ENCODE measurements at regions not wholly inside any gene's neighbourhood (a gene's known extent, or its start where the extent isn't known, plus 50 kb on each side); places are given as distances from the start of the nearest gene placed in this dataset.
"Not testable (repeated sequence)": the region's sequence is repeated elsewhere in the genome, so short reads cannot be mapped to it uniquely, and the experiment has no call there.

DNA sequence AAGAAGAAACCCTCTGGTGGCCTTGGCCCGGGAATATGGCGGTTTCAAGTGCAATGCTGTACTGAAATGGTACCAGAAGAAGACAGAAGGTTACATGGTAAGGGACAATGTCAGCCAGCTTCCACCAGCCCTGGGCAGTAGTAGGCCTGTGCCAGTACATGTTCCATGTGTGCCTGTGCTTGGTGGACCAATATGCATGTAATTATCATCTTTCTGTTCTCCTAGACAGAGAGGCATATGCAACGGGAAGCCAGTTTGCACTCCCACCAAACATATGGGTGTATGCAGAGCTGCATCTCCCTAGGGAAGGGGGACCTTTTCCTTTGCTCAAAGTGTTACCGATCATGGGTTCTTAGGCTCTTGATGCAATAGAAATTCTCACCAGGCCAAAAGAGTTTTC is 80.9 kb upstream of the ADORA2B start:
- not testable (repeated sequence) for DNase-seq

DNA sequence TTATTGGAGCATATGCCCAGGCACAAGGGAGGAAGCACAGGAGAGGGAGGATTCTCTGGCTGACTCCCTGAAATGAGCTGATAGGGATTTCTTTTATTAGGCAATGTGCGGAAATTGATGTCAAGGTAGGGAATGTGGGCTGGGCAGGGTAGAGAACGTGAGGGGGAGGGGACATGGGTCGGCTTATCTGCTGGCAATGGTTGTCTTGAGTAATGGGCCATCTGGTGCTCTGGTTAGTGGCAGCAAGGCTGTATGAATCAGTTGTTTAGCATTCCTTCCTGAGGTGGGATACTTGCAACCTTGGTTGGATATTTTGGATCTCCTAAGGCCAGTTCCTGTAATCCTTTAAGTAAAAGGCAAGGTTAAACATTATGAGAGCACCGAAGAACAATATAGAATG is 80.5 kb upstream of the ADORA2B start:
- DNase-seq = not testable (repeated sequence)

DNA sequence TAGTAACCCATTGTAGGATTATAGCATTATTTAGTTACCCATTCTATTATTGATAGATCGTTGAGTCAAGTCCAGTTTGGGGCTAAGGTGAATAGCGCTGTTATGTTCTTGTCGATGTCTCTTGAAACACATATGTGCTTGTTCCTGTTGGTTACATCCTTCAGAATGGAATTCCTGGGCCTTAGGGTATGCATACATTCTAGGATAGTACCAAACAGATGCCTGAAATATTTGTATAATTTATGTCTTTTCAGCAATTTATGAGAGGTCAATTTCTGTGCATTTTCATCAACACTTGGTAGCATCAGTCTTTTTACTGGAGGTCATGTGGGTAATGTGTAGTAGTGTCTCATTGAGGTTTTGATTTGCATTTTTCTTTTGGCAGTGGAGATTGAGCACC is 78.9 kb upstream of the ADORA2B start:
- DNase-seq = not testable (repeated sequence)

DNA sequence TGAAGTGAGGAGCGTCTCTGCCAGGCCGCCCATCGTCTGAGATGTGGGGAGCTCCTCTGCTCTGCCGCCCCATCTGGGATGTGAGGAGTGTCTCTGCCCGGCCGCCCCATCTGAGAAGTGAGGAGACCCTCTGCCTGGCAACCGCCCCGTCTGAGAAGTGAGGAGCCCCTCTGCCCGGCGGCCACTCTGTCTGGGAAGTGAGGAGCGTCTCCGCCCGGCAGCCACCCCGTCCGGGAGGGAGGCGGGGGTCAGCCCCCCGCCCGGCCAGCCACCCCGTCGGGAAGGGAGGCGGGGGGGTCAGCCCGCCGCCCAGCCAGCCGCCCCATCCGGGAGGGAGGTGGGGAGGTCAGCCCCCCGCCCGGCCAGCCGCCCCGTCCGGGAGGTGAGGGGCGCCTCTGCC is 77.6 kb upstream of the ADORA2B start:
- DNase-seq = not testable (repeated sequence)

DNA sequence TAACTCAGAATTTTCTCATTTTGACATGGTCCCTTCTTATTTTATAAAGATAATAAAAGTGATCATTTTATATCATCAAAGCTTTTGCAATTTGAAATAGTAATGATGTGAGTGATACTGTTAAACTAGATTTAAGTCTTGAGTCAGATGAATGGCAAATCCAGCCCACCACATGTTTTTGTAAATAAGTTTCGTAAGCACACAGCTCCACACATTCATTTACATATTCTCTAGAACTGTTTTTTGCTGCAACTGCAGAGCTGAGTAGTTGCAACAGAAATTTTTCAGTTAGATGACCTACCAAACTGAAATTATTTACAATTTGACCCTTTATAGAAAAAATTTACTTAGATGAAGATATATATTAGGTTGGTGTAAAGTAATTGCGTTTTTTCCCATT is 75.1 kb upstream of the ADORA2B start:
- not testable (repeated sequence) for DNase-seq

DNA sequence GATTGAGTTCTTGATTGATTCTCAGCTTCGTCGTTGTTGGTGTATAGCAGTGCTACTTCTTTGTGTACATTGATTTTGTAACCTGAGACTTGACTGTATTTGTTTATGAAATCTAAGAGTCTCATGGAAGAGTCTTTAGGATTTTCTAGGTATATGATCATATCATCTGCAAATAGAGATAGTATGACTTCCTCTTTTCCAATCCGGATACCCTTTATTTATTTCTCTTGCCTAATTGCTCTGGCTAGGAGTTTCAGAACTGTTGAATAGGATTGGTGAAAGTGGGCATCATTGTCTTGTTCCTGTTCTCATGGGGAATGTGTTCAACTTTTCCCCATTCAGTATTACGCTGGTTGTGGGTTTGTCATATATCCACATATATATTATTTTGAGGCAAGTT is 72.3 kb upstream of the ADORA2B start:
- DNase-seq = not testable (repeated sequence)

DNA sequence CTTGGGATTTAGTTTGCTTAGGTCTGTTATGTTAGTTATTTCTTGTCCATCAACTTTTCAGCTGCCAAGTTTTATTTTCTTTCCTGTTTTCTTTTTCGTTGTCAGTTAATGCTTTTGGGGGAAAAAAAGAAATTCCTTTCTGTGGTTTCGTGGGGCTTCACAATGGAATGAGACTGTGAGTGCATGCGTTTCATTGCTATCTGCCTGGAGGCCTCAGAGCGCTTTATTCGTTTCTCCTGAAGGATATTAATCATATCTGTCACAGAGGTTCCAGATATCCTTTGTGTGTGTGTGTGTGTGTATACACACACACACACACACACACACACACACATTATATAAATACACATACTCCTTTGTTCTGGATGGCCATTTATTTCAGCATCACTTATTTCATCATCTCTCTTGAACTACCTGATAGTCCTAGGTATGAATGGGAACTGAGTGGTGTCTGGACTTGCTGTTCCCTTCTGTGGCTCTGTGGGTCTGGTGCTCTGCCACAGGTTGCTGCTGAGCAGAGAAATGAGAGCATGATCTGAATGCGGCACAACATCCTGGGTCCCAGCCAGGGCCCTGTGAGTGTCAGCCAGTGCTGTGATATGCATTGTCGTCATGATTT is 66.9 kb upstream of the ADORA2B start:
- DNase-seq = not testable (repeated sequence)

DNA sequence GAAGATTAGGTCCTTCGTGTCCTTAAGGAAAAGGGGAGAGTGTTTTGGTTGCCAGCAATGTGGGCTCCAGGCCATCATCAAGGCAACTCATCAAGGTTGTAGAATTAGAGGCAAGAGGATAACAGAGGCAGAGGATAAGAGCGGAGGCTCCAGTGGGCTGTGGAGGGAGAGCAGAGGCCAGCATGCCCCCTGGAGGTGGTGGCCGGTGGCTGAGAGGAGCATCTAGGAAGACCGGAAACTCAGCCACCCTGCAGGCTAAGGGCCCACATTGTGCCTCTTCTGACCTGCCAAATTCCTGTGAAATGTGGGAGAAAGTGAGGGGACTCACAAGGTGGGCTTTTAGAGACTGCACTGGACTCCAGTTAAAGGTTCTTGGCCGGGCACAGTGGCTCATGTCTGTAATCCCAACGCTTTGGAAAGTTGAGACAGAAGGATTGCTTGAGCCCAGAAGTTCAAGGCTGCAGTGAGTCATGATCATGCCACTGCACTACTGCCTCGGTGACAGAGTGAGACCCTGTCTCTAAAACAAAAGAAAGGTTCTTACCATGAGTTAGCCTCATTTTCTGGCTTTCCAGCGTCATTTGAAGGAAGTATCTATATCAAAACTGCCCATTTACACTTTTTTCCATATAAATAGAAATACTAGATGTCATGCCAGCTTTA is 62.7 kb upstream of the ADORA2B start:
- no peak for DNase-seq

DNA sequence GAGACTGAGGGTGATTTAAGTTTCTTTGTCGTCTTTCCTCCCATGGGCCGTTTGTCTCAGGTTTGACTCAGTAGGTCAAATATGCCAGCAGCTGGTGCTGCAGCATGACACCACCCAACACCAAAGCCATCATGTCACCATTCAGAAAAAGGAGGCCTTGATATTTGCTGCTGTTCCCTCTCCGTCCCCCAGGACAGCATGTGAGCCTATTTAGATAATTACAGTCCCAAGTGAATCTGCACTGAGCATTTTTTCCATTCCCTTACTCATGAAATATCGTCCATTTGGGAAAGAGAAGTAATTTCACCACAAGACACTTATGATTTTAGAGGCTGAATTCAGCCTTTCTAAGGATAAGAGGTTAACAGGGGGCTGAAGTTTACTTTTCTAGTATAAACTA is 62.2 kb upstream of the ADORA2B start:
- DNase-seq = no peak

DNA sequence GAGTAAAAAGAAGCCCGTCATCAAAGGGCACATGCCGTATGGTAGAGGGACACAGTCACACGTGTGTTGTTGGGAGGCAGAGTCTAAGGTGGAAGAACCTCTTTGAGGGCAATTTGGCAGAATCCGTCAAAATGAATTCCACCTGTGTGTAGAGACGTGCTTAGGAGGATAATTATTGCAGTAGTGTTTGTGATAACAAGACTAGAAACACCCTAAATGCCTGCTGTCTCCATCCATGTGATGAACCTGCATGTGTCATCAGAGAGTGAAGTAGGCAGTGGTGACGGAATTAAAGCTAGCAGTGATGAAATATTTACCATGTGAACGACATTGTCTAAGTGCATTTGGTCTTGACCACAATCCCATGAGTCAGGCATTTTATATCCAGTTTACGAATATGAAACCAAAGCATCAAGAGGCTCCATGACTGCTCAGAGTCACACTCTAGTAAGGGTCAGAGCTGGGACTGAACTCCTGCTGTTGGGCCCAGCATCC is 61.3 kb upstream of the ADORA2B start:
- no peak for DNase-seq

DNA sequence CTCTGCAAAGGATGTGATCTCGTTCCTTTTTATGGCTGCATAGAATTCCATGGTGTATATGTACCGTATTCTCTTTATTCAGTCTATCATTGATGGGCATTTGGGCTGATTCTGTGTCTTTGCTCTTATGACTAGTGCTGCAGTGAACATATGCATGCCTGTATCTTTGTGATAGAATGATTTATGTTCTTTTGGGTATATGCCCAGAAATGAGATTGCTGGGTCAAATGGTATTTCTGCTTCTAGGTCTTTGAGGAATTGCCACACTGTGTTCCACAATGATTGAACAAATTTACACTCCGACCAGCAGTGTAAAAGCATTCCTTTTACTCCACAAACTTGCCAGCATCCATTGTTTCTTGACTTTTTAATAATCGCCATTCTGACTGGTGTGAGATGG is 60.2 kb upstream of the ADORA2B start:
- DNase-seq = no peak

DNA sequence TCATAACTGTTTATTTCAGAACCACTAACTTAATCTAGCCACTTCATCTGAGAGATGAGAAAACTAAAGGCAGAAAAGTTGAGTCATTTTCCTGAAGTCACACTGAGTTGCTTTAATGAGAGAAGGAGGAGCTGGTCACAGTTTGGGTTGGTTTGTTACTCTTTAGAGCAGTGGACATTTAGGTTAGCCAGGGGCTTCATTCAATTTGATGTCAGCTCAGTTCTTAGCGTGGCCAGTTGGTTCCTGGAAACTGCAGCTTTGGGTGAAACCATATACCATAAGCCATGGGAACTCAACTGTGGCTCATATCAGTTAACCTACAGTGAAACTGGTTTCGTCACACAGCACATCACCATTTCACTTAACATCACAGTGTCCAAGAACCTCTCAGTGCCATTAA is 59.2 kb upstream of the ADORA2B start:
- DNase-seq = no peak

DNA sequence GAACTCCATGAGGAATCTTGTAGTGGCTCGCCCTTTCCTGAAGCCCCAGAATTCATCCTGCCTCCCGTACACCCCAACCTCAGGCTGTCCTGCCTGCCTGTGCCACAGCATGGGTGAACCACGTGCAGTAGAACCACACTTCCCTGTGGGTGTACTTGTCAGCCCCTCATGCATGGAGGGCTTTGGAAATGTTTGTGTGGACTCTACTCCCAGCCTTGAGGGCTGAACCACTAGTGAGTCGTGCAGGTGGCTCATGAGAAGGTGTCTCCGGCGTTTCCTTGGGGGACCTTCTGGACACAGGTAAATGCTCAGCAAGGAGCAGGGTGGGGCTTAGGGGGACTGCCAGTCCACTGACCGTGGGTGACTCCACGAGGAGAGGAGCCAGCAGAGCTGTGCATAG is 58.7 kb upstream of the ADORA2B start:
- no peak for DNase-seq

DNA sequence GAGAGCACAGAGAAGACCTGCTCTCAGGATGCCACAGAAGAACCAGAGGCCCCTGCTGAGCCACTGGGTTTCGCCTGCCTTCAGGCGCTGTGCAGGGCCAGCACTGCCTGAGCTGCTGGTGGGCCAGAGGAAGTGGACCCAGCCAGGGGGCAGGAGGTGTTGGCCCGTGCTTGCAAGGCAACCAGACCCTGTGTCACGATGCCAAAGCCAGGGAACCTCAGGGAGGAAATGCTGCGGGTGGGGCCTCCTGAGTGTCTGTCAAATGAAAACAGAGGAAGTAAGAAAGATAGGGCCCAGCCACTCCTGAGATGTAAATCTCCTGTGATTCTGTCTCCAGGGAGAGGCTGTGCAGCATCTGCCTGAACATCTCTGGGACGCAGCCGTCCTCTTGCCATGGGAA is 58.1 kb upstream of the ADORA2B start:
- DNase-seq = no peak

DNA sequence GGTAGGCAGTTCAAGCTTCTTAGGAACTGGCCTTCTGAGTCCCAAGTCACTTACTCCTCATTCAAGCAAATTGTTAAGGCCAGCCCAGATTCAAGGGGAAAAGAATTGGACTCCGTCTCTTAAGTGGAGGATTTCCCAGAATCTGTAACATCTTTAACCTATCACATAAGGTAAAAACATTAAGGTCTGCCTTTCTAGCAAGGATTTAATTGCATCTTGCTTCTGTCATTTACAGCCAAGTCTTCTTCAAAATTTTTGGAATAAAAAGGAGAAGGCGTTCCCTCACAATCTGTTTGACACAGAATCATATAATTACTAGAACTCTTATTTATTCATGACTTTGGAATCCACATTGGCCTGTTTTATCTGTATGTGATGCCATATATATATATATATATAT is 56.5 kb upstream of the ADORA2B start:
- no peak for DNase-seq

DNA sequence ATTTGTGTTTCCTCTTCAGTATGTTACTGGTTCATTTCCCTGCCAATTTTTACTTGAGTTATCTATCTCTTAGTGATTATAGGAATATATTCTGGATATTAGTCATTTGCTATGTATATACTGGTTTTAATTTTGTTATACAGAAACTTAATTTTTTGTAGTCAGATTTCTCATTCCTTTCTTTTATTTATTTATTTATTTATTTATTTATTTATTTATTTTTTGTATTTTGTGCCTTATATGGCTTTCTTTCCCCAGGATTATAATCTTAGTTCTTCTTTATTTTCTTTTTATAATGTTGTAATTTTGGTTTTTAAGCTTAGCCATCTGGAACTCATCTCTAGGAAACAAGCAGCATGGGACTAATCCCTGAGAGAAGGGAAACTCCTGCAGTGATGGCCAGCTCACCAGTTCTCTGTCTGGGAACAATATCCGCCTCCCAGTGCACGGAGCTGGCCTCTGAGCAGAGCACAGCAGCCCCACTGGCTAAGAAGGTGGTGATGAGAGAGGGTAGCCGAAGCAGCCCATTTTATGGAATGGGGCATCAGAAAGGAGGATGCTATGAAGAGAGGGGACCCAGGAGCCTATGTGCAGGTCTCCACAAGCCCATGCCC is 54.5 kb upstream of the ADORA2B start:
- DNase-seq = no peak

DNA sequence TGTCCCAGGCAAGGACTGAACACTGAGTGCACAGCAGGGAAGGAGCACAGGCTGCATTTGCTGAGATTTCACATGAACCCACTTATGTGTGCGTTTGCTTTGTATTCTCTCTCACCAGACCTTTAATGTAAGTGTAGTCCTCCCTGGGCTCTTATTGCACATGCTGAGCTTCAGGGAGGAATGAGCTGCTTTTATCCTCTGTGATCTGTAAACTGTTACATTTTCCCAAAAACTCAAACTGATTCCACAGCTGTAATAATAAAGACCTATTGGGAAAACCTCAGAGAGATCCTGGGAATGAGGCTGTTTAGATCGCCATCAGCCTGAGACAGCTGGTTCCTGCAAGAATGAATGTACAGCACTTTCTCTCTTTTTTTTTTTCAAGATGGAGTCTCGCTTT is 53.6 kb upstream of the ADORA2B start:
- no peak for DNase-seq

DNA sequence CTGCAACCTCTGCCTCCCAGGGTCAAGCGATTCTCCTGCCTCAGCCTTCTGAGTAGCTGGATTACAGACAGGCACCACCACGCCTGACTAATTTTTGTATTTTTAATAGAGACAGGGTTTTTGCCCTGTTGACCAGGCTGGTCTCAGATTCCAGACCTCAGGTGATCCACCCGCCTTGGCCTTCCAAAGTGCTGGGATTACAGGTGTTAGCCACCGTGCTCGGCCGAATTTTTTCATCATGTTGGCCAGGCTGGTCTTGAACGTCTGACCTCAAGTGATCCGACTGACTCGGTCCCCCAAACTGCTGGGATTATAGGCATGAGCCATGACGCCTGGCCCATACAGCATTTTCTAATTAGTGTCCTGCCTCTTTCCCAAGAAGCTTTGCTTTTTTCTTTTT is 52.7 kb upstream of the ADORA2B start:
- DNase-seq = no peak

DNA sequence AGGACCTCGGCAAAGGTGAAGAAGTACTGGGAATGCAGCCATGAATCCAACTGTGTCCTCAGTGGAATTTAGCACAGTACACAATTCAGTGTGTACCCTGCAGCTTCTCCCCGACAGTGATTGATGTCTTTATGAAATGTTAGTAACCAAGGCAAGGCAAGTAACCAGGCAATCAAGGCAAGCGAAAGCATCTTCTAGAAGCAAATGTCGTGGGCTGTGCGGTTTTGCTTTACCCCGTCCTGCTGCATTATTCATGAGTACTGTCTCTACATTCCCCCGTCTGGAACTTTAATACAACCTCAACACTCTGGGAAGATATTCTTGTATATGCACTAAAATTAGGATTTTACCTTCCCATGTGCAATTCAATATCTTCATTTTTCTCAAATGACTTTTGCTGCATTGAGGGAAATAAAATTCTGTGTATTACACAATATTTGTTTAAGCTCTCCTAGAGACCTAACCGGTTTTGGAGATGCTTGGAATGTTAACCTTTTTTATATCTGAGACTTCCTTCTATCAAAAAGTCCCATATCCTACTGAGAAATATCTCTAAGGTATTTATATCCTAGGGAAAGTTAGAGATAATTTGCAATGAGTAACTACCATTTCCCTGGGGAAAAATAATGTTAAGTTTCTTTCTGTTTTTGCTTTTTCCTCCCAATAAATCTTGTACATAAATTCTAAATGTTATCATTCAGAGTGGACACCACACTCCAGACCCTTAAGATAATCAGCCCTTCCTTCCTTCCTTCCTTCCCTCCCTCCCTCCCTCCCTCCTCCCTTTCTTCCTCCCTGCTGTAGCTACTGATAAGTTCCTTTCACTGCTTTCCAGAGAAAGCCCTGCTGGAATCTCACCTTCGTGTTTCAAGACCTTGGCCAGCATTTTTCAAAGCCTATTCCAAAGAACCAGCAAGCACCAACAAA is 51.9 kb upstream of the ADORA2B start:
- DNase-seq = peak; percentile 29

DNA sequence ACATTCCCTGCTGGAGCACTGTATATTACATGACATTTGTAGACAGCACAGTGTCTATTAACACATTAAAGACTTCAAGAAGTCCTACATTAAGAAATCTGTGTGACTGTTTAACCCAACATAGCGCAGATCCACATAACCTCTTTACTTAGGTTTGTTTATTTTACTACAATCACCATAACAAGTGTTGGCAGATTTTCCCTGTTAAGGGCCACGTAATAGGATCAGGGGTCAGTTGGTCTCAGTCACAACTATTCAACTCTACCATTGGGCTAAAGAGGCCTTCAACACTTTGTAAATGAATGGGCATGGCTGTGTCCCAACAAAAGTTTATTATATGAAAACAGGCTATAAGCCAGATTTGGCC is 51.3 kb upstream of the ADORA2B start:
- no peak for DNase-seq

DNA sequence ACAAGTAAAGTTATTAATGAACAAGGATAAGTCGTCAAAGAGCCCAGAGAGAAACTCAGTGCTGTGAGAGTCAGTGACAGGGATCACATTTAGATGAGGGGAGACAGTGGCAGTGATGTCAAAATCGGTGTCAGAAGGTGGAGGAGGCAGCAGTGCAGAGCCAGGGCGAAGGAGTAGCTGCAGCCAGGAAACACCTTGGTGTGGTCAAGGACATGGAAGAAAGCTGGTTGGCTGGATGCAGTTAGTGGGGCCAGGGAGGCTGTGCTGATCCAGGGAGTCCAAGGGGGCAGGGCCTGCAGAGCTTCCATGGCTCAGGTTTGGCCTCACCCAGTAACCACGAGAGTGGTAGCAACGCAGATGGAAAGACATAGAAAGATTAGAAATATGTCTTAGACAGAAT is 50.7 kb upstream of the ADORA2B start:
- no peak for DNase-seq

DNA sequence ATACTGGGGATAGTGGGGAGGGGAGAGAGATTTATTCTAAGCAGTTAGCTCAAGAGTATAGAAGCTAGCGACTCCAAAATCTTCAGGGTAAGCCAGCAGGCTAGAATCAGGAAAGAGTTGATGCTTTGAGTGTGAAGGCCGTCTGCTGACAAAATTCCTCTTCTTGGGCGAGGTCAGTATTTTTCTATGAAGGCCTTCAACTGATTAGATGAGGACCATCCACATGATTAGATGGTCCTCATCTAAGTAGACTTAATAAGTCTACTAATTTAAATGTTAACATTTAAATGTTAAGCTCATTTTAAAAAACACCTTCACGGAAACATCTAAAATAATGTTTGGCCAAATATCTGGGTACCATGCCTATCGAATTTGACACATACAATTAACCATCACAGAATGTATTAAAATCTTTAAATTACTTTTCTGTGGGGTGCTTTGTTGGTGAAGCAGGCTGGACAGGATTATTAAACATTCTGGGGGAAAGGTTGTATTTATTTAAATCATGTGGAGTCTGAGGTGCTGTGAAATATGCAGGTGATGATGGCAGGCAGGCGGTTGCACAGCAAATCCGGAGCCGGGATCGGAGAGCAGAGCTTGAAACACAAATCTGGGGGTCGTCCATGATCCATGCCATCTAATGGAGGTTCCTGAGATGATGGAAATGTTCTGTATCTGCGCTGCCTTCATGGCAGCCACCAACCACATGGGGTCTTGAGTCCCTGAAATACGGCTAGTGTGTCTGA is 49.8 kb upstream of the ADORA2B start:
- no peak for DNase-seq
